Stimulated activated CD4-positive, alpha-beta T cell treated with anti-CD3 and anti-CD28 coated beads, Interleukin-2, amount 100 ng/mL, for 48 hours (primary cell): ENCODE measurements at regions not wholly inside any gene's neighbourhood (a gene's known extent, or its start where the extent isn't known, plus 50 kb on each side); places are given as distances from the start of the nearest gene placed in this dataset.

Experiments
- DNase-seq, 2 donors: peaks; one replicate each; pipeline ENCODE4 v3.0.0-alpha.2; 2020

GRCh38 chr18:25470062-25470461 lies 118.1 kb upstream of the ZNF521 start:
- no peak for DNase-seq

GRCh38 chr18:25469489-25469888 lies 117.5 kb upstream of the ZNF521 start:
- no peak for DNase-seq

GRCh38 chr18:25467226-25467987 lies 115.4 kb upstream of the ZNF521 start:
- no peak for DNase-seq

GRCh38 chr18:25465152-25465732 lies 113.3 kb upstream of the ZNF521 start:
- DNase-seq = no peak

GRCh38 chr18:25464227-25464626 lies 112.3 kb upstream of the ZNF521 start:
- DNase-seq = no peak

- no peak for DNase-seq
Measured at GRCh38 chr18:25463726-25464125, 111.8 kb upstream of the ZNF521 start.

- DNase-seq = no peak
Measured at GRCh38 chr18:25459814-25460213, 107.8 kb upstream of the ZNF521 start.

- DNase-seq = no peak
Measured at GRCh38 chr18:25457601-25458000, 105.6 kb upstream of the ZNF521 start.

GRCh38 chr18:25457126-25457525 lies 105.2 kb upstream of the ZNF521 start:
- no peak for DNase-seq

- no peak for DNase-seq
Measured at GRCh38 chr18:25456334-25457010, 104.5 kb upstream of the ZNF521 start.

GRCh38 chr18:25455646-25456045 lies 103.7 kb upstream of the ZNF521 start:
- no peak for DNase-seq

GRCh38 chr18:25455159-25455558 lies 103.2 kb upstream of the ZNF521 start:
- no peak for DNase-seq

- no peak for DNase-seq
Measured at GRCh38 chr18:25454730-25455129, 102.8 kb upstream of the ZNF521 start.

- no peak for DNase-seq
Measured at GRCh38 chr18:25454270-25454659, 102.3 kb upstream of the ZNF521 start.

GRCh38 chr18:25453556-25454269 lies 101.7 kb upstream of the ZNF521 start:
- DNase-seq = no peak

GRCh38 chr18:25451077-25451658 lies 99.2 kb upstream of the ZNF521 start:
- DNase-seq = no peak

GRCh38 chr18:25449046-25449445 lies 97.1 kb upstream of the ZNF521 start:
- DNase-seq = no peak

GRCh38 chr18:25446972-25447371 lies 95.0 kb upstream of the ZNF521 start:
- no peak for DNase-seq

GRCh38 chr18:25445430-25445829 lies 93.5 kb upstream of the ZNF521 start:
- DNase-seq = no peak

GRCh38 chr18:25443776-25444175 lies 91.8 kb upstream of the ZNF521 start:
- no peak for DNase-seq

- no peak for DNase-seq
Measured at GRCh38 chr18:25435149-25435782, 83.3 kb upstream of the ZNF521 start.

GRCh38 chr18:25434745-25435144 lies 82.8 kb upstream of the ZNF521 start:
- no peak for DNase-seq

- no peak for DNase-seq
Measured at GRCh38 chr18:25433590-25433989, 81.6 kb upstream of the ZNF521 start.
